DND-41 (cell line): ENCODE measurements at regions not wholly inside any gene's neighbourhood (a gene's known extent, or its start where the extent isn't known, plus 50 kb on each side); places are given as distances from the start of the nearest gene placed in this dataset.

Experiments used
- ATAC-seq: fragments of 200-7000 bp; cut with Tn5 transposase; 3 replicates; pipeline ENCODE4 v1.9.1; 2021; ENCODE audit warnings: low read depth; ENCODE audit not compliant: insufficient read depth
- DNase-seq: peaks from one replicate; pipeline ENCODE4 v3.0.0-alpha.2; 2020
- H2AFZ ChIP-seq: 2 replicates; pipeline ENCODE4 v1.6.0; 2012; ENCODE audit warnings: low read depth, low read length
- H3K27ac ChIP-seq: 2 replicates; pipeline ENCODE4 v1.5.1; 2012; ENCODE audit warnings: low read length, inconsistent platforms
- H3K27me3 ChIP-seq: fragments of 200-600 bp; sonication (generic); 2 replicates; pipeline ENCODE4 v1.6.0; 2012; ENCODE audit warnings: low read length, mild to moderate bottlenecking, inconsistent platforms; ENCODE audit not compliant: insufficient read depth, poor library complexity
- H3K36me3 ChIP-seq: 2 replicates; pipeline ENCODE4 v1.5.1; 2012; ENCODE audit warnings: low read length, inconsistent platforms; ENCODE audit not compliant: insufficient read depth
- H3K4me1 ChIP-seq: 2 replicates; pipeline ENCODE4 v1.5.1; 2012; ENCODE audit warnings: mild to moderate bottlenecking, low read length; ENCODE audit not compliant: insufficient read depth
- H3K4me2 ChIP-seq: 2 replicates; pipeline ENCODE4 v1.6.0; 2012; ENCODE audit warnings: mild to moderate bottlenecking, moderate library complexity, low read length, inconsistent platforms; ENCODE audit not compliant: insufficient read depth
- H3K4me3 ChIP-seq, 2 experiments: fragments of 200-600 bp in 1 of 2; shearing (Covaris generic) in 1 of 2; 2 replicates each; pipeline ENCODE4 v1.5.1; 2012 to 2016; ENCODE audit warnings: inconsistent platforms in 2 of 2, low read length in 2 of 2, mild to moderate bottlenecking in 2 of 2, low read depth in 1 of 2, moderate library complexity in 1 of 2
- H3K79me2 ChIP-seq: 2 replicates; pipeline ENCODE4 v1.6.0; 2012; ENCODE audit warnings: low read length, inconsistent platforms; ENCODE audit not compliant: insufficient read depth
- H3K9ac ChIP-seq: 2 replicates; pipeline ENCODE4 v1.6.0; 2012; ENCODE audit warnings: low read depth, mild to moderate bottlenecking, inconsistent platforms, low read length, moderate library complexity
- H3K9me3 ChIP-seq: 2 replicates; pipeline ENCODE4 v1.5.1; 2012; ENCODE audit warnings: low read length, moderate library complexity, mild to moderate bottlenecking, inconsistent platforms; ENCODE audit not compliant: insufficient read depth, severe bottlenecking
- H4K20me1 ChIP-seq: 2 replicates; pipeline ENCODE4 v1.6.0; 2012; ENCODE audit warnings: low read length; ENCODE audit not compliant: insufficient read depth
- CTCF ChIP-seq: IDR thresholded peaks from 2 replicates; pipeline ENCODE4 v1.5.1; 2012; ENCODE audit warnings: borderline replicate concordance, low read length, moderate library complexity, mild to moderate bottlenecking; ENCODE audit not compliant: poor library complexity, severe bottlenecking; ENCODE audit errors: extremely low read depth
- EZH2 ChIP-seq: IDR thresholded peaks from 3 replicates; pipeline ENCODE4 v1.6.1; 2012; ENCODE audit warnings: borderline replicate concordance, low read depth, mild to moderate bottlenecking, moderate library complexity, low read length, inconsistent platforms; ENCODE audit not compliant: severe bottlenecking

- Histone ChIP-seq H4K20me1 (no peaks in the 10 kb centered on the region), H3K36me3 (no peaks in the 10 kb centered on the region), H3K4me3 (no peak overlapping the region), H2AFZ (no peak overlapping the region), H3K27ac (no peak overlapping the region), H3K9ac (no peak overlapping the region), H3K79me2 (no peaks in the 10 kb centered on the region), H3K9me3 (no peaks in the 10 kb centered on the region), H3K27me3 (no peaks in the 10 kb centered on the region), H3K4me2 (no peak overlapping the region), H3K4me1 (no peaks in the 10 kb centered on the region)
- ATAC-seq (no peak), DNase-seq (no peak)
- TF ChIP-seq EZH2 = no peak
- TF ChIP-seq CTCF = no peak
Observed at GRCh38 chr3:99543796-99544195, 94.6 kb upstream of the COL8A1 start.

- no peak overlapping the region for H3K4me3 ChIP-seq
- no peaks in the 10 kb centered on the region for H3K36me3 ChIP-seq
- no peak overlapping the region for H3K27ac ChIP-seq
- H3K4me2 ChIP-seq = no peak overlapping the region
- H4K20me1 ChIP-seq = no peaks in the 10 kb centered on the region
- no peak overlapping the region for H2AFZ ChIP-seq
- DNase-seq = no peak
- TF ChIP-seq CTCF = no peak
- no peak for TF ChIP-seq EZH2
- H3K9ac ChIP-seq = no peak overlapping the region
- H3K79me2 ChIP-seq = no peaks in the 10 kb centered on the region
- H3K4me1 ChIP-seq = no peaks in the 10 kb centered on the region
- ATAC-seq = no peak
- no peaks in the 10 kb centered on the region for H3K9me3 ChIP-seq
- H3K27me3 ChIP-seq = no peaks in the 10 kb centered on the region
Observed at GRCh38 chr3:99542767-99543518, 95.5 kb upstream of the COL8A1 start.

GRCh38 chr3:99541181-99541580 is 97.2 kb upstream of the COL8A1 start:
- ATAC-seq (no peak), DNase-seq (no peak)
- TF ChIP-seq CTCF (no peak), EZH2 (no peak)
- Histone ChIP-seq H4K20me1 (no peaks in the 10 kb centered on the region), H3K4me3 (no peak overlapping the region), H3K9ac (no peak overlapping the region), H3K36me3 (no peaks in the 10 kb centered on the region), H3K27me3 (peaks cover 3% of the 10 kb centered on the region), H3K27ac (no peak overlapping the region), H3K4me1 (no peaks in the 10 kb centered on the region), H3K79me2 (no peaks in the 10 kb centered on the region), H3K4me2 (no peak overlapping the region), H2AFZ (no peak overlapping the region), H3K9me3 (no peaks in the 10 kb centered on the region)
